ENCODE measurements at regions not wholly inside any gene's neighbourhood (a gene's known extent, or its start where the extent isn't known, plus 50 kb on each side); places are given as distances from the start of the nearest gene placed in this dataset.
"Not testable (repeated sequence)": the region's sequence is repeated elsewhere in the genome, so short reads cannot be mapped to it uniquely, and the experiment has no call there.

DNA sequence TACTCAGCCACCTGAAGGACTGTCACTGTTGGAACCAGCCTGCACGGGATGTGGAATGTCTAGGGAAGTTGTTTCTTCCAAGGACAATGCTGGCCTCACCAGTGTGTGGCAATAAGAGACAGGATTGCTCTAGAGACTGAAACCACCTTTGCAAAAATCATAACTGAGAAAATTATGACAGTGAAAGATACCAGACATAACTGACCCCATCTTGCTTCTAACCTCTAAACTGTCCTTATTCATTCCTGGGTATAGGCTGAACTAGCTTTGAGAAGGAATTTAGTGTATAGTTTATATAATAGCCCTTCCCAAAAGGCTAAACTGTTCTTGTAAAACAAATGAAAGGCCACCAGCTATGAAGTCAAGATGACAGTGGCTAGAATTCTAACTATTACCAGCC is 83.6 kb downstream of the IER5 start:
- no peak for DNase-seq (ENCODE audit: low spot score)

DNA sequence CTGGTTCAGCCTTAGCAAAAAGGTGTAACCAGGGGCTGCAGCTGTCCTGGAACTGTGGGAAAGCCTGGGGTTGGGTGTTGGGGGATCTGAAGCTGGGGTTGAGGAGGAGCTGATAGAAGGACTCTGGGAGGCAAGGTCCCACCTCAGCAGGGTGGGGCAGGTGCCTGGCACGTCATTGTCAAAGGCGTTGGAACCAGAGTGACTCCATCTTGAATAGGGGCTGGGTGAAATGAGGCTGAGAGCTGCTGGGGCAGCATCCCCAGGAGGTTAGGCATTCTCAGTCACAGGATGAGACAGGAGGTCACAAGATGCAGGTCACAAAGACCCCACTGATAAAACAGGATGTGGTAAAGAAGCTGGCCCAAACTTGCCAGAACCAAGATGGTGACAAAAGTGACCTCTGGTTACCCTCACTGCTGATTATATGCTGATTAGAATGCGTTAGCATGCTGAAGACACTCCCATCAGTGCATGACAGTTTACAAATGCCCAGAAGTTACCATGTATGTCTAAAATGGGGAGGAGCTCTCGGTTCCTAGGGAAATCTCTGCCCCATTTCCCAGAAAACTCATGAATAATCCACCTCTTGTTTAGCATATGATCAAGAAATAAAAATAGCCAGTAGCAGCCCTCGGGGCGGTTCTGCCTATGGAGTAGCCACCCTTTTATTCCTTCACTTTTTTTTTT is 85.4 kb downstream of the IER5 start:
- no peak for DNase-seq (ENCODE audit: low spot score)

DNA sequence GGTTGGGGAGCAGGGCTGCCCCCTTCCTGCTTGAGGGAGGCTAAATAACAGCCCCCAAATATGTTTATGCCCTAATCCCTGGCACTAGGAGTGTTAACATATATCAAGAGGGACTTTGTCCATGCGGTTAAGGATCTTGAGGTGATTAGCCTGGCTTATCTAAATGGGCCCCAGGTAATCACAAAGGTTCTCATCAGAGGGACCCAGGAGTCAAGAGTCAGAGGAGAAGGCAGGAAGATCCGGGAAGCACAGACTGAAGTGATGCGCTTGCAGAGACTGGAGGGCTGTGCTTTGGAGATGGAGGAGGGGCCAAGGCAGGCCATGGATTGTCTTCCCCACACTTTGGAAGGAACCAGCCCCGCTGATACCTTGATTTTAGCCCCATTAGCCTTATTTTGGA is 86.4 kb downstream of the IER5 start:
- DNase-seq (ENCODE audit: low spot score), result no peak

DNA sequence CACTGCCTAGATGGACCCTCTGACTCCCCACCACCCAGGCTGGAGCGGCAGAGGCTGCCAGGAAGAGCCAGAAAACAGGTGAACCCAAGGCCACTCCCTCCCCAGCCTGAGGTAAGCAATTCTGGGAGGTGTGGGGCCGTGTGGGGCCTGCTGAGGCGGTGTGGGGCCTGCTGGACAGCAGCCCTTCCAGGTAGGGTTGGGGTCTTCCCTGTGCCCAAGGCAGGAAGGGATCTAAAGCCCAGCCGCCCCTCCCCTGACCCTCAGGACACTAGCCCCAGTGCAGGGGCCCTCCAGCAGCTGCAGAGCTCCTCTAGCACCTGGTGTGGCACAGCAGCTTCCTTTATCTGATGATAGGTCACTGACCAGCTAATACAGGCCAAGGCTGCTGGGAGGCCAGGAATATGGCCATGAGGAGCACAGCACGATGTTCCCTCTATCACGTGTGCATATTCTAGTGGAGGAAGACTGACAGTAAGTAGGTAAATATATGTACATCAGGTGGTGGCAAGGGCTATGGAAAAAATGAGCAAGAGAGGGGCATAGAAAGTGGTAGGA is 86.9 kb downstream of the IER5 start:
- DNase-seq (ENCODE audit: low spot score), result no peak

DNA sequence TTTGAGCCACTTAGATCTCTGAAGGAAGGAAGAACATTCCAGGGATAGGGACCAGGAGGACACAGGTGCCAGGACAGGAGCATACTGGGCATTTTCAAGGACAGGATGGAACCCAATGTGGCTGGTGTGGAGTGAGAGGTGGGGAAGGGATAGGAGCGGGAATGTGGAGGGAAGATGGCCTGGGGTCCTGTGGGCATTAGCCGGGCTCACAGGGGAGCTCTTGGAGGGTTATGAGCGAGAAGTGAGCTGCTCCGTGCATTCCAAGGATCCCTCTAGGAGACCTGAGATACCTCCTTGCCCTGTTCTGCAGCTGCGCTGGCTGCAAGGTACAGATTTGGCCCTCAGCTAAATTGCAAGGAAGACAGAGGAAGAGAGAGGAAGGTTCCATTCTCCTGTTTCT is 87.5 kb downstream of the IER5 start:
- DNase-seq (ENCODE audit: low spot score), result no peak

DNA sequence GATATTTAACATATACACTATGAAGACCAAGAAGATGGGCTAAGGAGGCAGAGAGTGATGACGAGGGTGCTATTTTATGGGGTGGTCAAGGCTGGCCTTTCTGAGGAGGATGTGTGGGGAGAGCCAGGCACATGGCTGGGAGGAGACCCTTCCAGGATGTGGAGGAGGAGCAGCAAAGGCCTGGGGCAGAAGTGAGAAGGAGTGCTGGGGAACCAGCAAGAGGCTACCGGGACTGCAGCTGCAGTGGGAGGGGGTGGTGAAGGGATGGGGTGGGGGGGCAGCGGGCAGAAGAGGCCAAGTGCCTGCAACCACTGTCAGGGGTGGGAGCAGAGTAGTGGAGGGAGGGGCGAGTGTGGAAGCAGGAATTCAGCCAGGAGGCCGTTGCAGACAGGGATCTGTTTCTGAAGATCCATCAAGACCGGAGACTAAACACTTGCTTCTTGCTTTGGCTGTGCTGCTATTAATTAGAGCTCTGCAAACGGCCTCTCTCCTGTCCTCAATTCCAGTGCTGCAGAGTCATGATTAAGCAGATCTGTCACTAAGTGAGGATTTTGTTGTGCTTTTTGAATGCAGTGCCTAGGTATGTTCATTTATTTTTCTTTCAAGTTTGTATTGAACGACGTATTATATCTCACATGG is 89.9 kb downstream of the IER5 start:
- no peak for DNase-seq (ENCODE audit: low spot score)

DNA sequence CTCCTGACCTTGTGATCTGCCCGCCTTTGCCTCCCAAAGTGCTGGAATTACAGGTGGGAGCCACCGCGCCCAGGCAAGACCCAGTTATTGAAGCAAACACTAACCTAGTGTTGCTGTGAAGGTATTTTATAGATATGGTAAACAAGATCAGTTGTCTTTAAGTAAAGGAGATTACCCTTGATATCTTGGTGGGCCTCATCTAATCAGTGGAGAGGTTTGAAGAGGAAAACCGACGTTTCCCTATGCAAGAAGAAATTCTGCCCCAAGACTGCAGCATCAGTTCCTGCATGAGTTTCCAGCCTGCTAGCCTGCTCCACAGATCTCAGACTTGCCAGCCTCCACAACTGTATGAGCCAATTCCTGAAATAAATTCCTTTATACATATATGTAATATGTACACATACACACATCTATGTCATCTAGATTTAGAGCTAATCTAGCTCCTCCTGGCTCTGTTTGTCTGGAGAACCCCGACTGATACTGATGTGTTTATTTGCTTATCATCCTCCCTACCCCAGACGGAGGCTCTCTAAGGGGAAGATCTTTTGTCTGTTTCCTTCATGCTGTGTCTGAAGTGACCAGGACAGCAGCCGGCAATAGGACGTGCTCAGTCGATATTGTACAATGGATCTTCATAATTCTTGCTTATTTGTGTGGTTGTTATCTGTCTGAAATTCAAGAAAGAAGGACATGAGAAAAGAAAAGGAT is 90.9 kb downstream of the IER5 start:
- no peak for DNase-seq (ENCODE audit: low spot score)

GRCh38 chr1:181179987-181180365 is 91.5 kb downstream of the IER5 start:
- no peak for DNase-seq (ENCODE audit: low spot score)

- no peak for DNase-seq (ENCODE audit: low spot score)
Observed at GRCh38 chr1:181180407-181181031, 92.0 kb downstream of the IER5 start.

GRCh38 chr1:181181792-181182585 is 93.5 kb downstream of the IER5 start:
- DNase-seq (ENCODE audit: low spot score), result no peak

DNA sequence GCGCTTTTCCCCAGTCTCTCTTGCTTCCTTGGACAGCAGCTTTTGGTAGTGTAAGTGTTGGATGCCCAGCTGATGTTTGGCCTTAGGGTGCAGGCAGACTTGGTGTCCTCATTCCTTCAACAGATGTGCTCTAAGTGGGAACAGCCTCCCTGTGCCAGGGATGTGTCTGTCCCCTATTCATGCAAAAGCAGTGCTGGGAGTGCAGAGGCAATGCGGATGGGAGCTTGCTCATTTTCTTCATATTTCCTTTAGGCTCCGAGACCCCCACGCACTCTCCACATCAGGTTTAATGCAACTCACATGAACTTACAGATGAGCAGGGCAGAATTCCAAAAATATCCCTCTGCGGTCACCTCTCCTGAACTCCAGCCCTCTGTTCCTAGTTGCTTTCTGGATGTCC is 96.1 kb downstream of the IER5 start:
- no peak for DNase-seq (ENCODE audit: low spot score)

- no peak for DNase-seq (ENCODE audit: low spot score)
Observed at GRCh38 chr1:181185461-181185860, 97.0 kb downstream of the IER5 start.

DNA sequence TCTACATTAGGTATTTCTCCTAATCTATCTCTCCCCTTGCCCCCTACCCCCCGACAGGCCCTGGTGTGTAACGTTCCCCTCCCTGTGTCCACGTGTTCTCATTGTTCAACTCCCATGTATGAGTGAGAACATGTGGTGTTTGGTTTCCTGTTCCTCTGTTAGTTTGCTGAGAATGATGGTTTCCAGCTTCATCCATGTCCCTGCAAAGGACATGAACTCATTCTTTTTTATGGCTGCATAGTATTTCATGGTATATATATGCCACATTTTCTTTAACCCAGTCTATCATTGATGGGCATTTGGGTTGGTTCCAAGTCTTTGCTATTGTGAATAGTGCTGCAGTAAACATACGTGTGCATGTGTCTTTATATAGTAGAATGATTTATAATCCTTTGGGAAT is 97.6 kb downstream of the IER5 start:
- DNase-seq (ENCODE audit: low spot score), result not testable (repeated sequence)

- DNase-seq (ENCODE audit: low spot score), result no peak
Observed at GRCh38 chr1:181187337-181188126, 99.0 kb downstream of the IER5 start.

GRCh38 chr1:181189245-181189644 is 100.7 kb downstream of the IER5 start:
- DNase-seq (ENCODE audit: low spot score), result no peak

DNA sequence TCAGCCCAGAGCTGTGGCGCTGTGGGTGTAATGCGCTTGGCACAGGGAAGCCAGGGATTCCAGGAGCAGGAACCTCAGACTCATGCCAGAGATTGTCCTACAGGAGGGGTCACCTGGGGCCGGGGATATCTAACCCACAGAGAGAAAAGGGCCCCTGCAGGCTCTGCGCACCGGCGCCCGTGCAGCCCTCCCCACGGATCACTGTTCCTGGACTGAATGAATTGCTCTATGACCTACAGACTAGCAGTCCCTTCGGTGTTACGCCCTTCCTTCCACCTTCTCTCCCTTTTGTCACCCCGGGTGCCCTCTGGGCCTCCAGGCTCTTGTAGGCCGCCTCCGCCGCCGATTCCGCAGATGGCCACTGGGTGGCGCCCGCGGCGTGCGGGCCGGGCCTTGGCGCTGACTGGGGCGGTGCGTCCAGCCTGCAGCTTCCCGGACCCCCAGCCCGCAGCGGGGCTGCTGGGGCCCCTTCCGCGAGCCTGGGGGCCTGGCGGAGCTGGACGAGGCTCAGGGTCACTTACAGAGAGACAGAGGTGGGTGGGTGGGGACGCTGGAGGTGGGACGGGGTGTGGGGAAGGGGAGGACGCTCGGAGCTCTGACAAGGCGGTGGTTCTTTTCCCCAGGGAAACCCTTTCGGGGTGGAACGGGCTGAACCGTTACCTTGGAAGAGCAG is 101.3 kb downstream of the IER5 start:
- DNase-seq (ENCODE audit: low spot score), result peak; percentile 51

GRCh38 chr1:181190364-181191035 is 102.0 kb downstream of the IER5 start:
- DNase-seq (ENCODE audit: low spot score), result no peak

- DNase-seq (ENCODE audit: low spot score), result no peak
Observed at GRCh38 chr1:181191494-181192040, 103.1 kb downstream of the IER5 start.

- DNase-seq (ENCODE audit: low spot score), result no peak
Observed at GRCh38 chr1:181192316-181192715, 103.8 kb downstream of the IER5 start.

All from LoVo (cell line).